AG10803 (cell line): ENCODE measurements at regions not wholly inside any gene's neighbourhood (a gene's known extent, or its start where the extent isn't known, plus 50 kb on each side); places are given as distances from the start of the nearest gene placed in this dataset.
"Not testable (repeated sequence)": the region's sequence is repeated elsewhere in the genome, so short reads cannot be mapped to it uniquely, and the experiment has no call there.

Source experiments
- DNase-seq: peaks from one replicate; pipeline ENCODE4 v3.0.0; 2010; ENCODE audit warnings: low read depth
- H3K4me3 ChIP-seq: 2 replicates; pipeline ENCODE4 v1.5.1; 2011; ENCODE audit warnings: mild to moderate bottlenecking, low read length, control low read depth
- CTCF ChIP-seq: conservative IDR thresholded peaks from 2 replicates; pipeline ENCODE4 v1.5.1; 2011; ENCODE audit warnings: mild to moderate bottlenecking, low read length, control low read depth, inconsistent platforms

DNA sequence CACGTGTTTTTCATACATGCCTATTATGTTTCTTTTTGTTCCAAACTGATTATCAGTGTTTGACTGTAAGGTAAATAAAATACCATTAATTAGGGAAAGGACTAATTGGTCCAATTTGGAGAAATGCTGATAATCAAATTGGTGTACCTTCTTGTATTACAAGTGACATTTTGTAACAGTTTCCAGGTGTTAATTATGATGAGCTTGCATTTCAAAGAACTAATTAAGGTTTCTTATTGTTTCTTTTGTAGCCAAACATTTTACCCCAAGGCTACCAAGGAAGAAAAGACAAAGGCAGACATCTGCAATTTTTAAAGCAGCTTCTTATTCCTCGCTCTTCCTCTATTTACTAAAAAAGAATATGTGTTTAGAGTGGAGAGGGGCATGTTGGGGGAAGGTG lies 88.7 kb upstream of the GRIK1 start:
- H3K4me3 ChIP-seq, result no peak overlapping the region
- no peak for DNase-seq
- TF ChIP-seq CTCF, result no peak

DNA sequence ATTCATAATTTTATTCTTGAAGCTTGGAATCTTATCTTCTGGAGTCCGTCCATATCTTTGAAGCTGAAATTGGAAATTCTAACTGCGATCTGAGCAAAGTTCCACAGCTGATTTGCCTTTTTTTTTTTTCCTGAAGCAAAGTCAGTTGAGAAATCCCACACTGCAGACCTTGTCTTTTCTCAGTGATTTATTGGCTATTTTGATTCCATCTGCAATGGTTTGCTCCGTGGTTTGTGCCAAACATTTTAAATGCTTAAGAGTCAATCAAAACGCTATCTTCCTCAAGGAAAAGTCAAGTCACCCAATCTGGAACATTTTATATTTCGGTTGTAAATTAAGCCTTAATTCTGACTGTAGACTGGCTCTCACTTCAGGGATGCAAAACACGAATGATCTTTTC lies 88.2 kb upstream of the GRIK1 start:
- no peak for DNase-seq
- no peak for TF ChIP-seq CTCF
- no peak overlapping the region for H3K4me3 ChIP-seq

GRCh38 chr21:30023056-30023455 lies 83.3 kb upstream of the GRIK1 start:
- DNase-seq, H3K4me3 ChIP-seq: not testable (repeated sequence)

DNA sequence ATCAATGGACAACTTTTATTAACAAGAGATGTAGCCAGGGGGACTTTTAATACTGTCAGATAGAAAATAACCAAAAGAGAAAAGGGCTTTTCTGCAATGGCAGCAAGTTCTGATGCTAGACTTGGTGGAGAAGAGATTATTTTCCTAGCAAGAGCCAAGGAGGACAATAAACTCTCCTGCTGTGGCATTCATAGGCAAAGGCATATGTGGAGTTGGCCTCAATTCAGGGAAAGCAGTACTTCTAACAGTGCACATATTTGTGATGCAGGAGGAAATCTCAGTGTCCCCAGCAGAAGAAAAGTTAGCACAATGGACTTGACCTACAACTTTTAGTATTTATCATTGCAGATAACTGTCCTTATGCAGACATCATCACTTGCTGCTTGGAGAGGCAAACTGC lies 75.1 kb upstream of the GRIK1 start:
- H3K4me3 ChIP-seq, result no peak overlapping the region
- no peak for TF ChIP-seq CTCF
- no peak for DNase-seq

DNA sequence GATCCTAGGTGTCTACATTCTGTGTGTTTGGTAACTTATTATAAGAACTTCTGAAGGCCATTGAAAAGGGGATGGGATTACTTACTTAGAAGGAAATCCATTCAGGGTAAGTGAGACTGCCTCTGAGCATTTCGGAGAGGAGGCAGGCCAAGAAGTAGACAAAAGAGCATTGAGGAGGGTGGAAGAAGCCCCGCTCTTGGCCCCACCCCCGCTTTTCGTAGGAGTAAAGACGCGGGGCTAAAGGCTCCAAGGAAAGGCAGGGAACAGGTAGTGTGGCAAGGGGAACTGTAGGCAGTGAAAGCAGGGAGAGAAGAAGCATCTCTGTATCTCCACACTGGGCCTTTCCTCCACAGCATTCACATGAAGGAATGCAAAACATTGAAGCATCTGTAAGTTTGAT lies 51.8 kb upstream of the GRIK1 start:
- no peak for TF ChIP-seq CTCF
- no peak for DNase-seq
- no peak overlapping the region for H3K4me3 ChIP-seq

DNA sequence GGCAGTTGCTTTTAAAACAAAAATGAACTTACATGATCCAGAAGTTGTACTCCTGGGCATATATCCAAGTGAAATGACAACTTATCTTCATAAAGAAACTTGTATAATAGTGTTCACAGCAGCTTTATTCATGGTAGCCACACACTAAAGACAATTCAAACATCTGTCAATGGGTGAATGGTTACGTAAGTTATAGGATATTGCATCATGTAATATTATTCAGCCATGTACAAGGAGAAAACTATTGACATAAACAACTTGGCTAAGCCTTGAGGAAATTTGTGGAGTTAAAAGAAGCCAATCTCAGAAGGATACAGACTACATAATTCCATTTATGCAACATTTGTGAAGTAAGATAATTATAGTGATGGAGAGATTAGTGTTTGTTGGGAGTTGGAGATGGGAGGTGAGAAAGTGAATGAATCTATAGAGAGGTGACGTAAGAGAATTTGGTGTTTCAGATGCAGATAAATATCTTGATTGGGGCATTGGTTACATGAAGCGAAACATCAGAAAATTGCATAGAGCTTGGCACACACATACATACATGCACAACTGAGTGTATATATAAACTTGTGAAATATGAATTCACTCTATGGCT lies 49.9 kb upstream of the GRIK1 start:
- no peak for TF ChIP-seq CTCF
- no peak for DNase-seq
- no peak overlapping the region for H3K4me3 ChIP-seq
